ENCODE measurements at regions not wholly inside any gene's neighbourhood (a gene's known extent, or its start where the extent isn't known, plus 50 kb on each side); places are given as distances from the start of the nearest gene placed in this dataset.

DNA sequence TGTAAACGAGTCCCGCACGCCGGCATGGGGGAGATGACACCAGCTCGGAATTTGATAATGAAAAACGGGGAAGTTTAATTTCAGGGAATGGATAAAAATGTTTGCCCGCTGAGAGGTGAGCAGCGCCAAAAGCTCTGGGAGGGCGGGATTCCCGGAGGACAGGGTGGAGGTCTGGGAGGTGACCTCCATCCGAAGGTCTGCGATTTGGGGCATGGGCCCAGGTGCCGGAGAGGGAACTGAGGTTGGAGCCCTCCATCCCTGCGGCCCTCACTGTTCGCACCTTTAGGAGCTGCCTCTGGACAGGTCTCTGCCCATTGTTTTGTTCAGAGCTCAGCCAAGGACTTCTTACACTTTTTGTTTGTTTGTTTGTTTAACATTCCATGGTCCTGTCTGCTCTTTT is 129.8 kb downstream of the URI1 start:
- TF ChIP-seq, protein P1, sequence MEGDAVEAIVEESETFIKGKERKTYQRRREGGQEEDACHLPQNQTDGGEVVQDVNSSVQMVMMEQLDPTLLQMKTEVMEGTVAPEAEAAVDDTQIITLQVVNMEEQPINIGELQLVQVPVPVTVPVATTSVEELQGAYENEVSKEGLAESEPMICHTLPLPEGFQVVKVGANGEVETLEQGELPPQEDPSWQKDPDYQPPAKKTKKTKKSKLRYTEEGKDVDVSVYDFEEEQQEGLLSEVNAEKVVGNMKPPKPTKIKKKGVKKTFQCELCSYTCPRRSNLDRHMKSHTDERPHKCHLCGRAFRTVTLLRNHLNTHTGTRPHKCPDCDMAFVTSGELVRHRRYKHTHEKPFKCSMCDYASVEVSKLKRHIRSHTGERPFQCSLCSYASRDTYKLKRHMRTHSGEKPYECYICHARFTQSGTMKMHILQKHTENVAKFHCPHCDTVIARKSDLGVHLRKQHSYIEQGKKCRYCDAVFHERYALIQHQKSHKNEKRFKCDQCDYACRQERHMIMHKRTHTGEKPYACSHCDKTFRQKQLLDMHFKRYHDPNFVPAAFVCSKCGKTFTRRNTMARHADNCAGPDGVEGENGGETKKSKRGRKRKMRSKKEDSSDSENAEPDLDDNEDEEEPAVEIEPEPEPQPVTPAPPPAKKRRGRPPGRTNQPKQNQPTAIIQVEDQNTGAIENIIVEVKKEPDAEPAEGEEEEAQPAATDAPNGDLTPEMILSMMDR (IDR thresholded peaks at IDR 0.05; ENCODE audit: control extremely low read depth, extremely low read depth): no peak
- H3K4me1 ChIP-seq (ENCODE audit: control insufficient read depth in 5 of 5, insufficient read depth in 5 of 5, low read length in 5 of 5): peaks cover 0 to 19% (median 0%) of the 10 kb centered on the region in 5 donors
- ATAC-seq (ENCODE audit: insufficient read depth, low FRiP score): no peak
- no peaks in the 10 kb centered on the region for H3K27me3 ChIP-seq (ENCODE audit: control insufficient read depth in 3 of 3, insufficient read depth in 3 of 3, low read length in 2 of 3)
- H3K27ac ChIP-seq (ENCODE audit: low read depth in 1 of 2, low read length in 1 of 2): no peak overlapping the region
- no peak for DNase-seq
- no peaks in the 10 kb centered on the region for H3K36me3 ChIP-seq (ENCODE audit: control insufficient read depth in 4 of 4, insufficient read depth in 4 of 4, low read length in 4 of 4)
- no peak overlapping the region for H3K9ac ChIP-seq (ENCODE audit: insufficient read depth in 1 of 2, low read length in 2 of 2)
- no peaks in the 10 kb centered on the region for H3K9me3 ChIP-seq (ENCODE audit: control insufficient read depth in 4 of 4, insufficient read depth in 3 of 4, low read length in 3 of 4)
- WGBS, 2 donors: 94% methylated on average over 15 of the region's 15 CpGs
- no peak overlapping the region for H3K4me3 ChIP-seq

DNA sequence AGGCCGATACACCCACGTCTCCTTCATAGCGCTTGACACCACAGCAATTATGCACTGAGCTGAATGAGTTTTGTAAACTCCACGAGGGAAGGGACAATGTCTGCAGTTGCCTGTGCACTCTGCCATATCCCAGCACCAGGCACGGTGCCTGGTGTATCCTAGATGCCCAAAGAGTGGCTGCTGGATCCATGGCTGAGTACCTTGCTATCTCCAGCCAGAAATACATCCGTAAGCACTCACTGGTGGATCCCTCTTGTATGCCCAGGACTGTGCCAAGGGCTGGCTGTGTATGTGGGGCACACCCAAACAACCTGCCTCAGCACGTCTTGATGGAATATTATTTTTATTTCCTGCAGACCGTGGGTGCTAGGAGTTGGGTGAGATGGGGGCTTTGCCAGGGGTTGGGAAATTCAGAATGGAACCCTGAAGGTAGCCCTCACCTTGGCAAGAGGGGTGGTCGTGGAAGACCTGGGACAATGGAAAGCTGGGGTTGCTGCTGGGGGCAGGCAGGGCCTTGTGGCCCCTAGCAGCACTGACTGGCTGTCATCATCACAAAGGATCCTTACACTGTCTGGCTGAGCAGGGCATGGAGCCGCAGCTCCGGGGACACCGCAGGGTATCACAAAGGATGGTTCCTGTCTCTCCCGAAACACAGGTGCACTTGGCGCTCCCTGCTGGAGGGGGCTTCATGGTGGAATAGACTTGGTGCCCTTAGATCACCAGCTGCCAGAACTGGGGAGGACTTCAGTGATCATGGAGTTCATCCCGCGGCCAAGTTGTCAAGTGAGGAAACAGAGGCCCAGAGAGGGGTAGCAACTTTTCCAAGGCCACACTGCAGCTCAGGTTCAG is 131.3 kb downstream of the URI1 start:
- DNase-seq (no peak), ATAC-seq (ENCODE audit: insufficient read depth, low FRiP score) (no peak)
- Histone ChIP-seq H3K36me3 (ENCODE audit: control insufficient read depth in 4 of 4, insufficient read depth in 4 of 4, low read length in 4 of 4) (no peaks in the 10 kb centered on the region), H3K27ac (ENCODE audit: low read depth in 1 of 2, low read length in 1 of 2) (no peak overlapping the region), H3K4me1 (ENCODE audit: control insufficient read depth in 5 of 5, insufficient read depth in 5 of 5, low read length in 5 of 5) (peaks cover 0 to 19% (median 0%) of the 10 kb centered on the region in 5 donors), H3K4me3 (no peak overlapping the region), H3K27me3 (ENCODE audit: control insufficient read depth in 3 of 3, insufficient read depth in 3 of 3, low read length in 2 of 3) (no peaks in the 10 kb centered on the region), H3K9me3 (ENCODE audit: control insufficient read depth in 4 of 4, insufficient read depth in 3 of 4, low read length in 3 of 4) (no peaks in the 10 kb centered on the region), H3K9ac (ENCODE audit: insufficient read depth in 1 of 2, low read length in 2 of 2) (no peak overlapping the region)
- TF ChIP-seq, protein P1 (IDR thresholded peaks at IDR 0.05; ENCODE audit: control extremely low read depth, extremely low read depth): no peak
- 89 to 92% methylated on average over 16 of the region's 16 CpGs for WGBS, 2 donors

DNA sequence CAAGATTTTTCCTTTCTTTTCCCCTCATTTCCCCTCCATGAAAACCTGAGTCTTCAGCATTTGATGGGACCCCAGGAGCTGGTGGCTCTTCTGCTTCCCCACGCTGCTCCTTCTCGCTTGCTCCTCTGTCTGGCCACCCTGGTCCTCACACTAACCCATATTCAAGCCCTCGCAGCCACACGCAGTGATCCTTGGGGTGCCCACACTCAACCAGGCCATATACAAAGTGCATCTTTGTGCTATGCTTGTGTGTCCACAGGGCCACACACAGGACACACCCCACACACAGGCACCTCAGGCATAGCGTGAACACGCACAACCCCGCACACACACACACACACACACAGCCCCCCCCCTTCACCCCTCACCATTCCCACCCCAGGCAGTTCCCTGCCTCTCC is 132.1 kb downstream of the URI1 start:
- DNase-seq (no peak), ATAC-seq (ENCODE audit: insufficient read depth, low FRiP score) (no peak)
- Histone ChIP-seq H3K9ac (ENCODE audit: insufficient read depth in 1 of 2, low read length in 2 of 2) (no peak overlapping the region), H3K9me3 (ENCODE audit: control insufficient read depth in 4 of 4, insufficient read depth in 3 of 4, low read length in 3 of 4) (peaks cover 0 to 3% (median under 1%) of the 10 kb centered on the region in 4 donors), H3K27ac (ENCODE audit: low read depth in 1 of 2, low read length in 1 of 2) (no peak overlapping the region), H3K4me3 (no peak overlapping the region), H3K27me3 (ENCODE audit: control insufficient read depth in 3 of 3, insufficient read depth in 3 of 3, low read length in 2 of 3) (no peaks in the 10 kb centered on the region), H3K36me3 (ENCODE audit: control insufficient read depth in 4 of 4, insufficient read depth in 4 of 4, low read length in 4 of 4) (no peaks in the 10 kb centered on the region), H3K4me1 (ENCODE audit: control insufficient read depth in 5 of 5, insufficient read depth in 5 of 5, low read length in 5 of 5) (peaks cover 0 to 19% (median 0%) of the 10 kb centered on the region in 5 donors)
- TF ChIP-seq, protein P1 (IDR thresholded peaks at IDR 0.05; ENCODE audit: control extremely low read depth, extremely low read depth): no peak
- 89 to 95% methylated on average over 7 of the region's 7 CpGs for WGBS, 2 donors
